Upper lobe of left lung (tissue), 6 donors: ENCODE measurements at regions not wholly inside any gene's neighbourhood (a gene's known extent, or its start where the extent isn't known, plus 50 kb on each side); places are given as distances from the start of the nearest gene placed in this dataset.

Experiments used
- ATAC-seq, 2 donors: fragments of 200-7000 bp; cut with Tn5 transposase; one replicate each; pipeline ENCODE4 v1.9.1; 2022; ENCODE audit warnings: mild to moderate bottlenecking in 2 of 2, moderate library complexity in 2 of 2; ENCODE audit not compliant: low FRiP score in 2 of 2
- DNase-seq, 2 donors: peaks; one replicate each; pipeline ENCODE4 v3.0.0-alpha.2; 2019 to 2020
- H3K27ac ChIP-seq, 4 donors: fragments of 200-600 bp; sonication (generic); one replicate each; pipeline ENCODE4 v1.5.1; 2016 to 2019
- H3K27me3 ChIP-seq, 4 donors: fragments of 200-600 bp; sonication (generic); one replicate each; pipeline ENCODE4 v1.5.1; 2017 to 2019
- H3K36me3 ChIP-seq, 4 donors: fragments of 200-600 bp; sonication (generic); one replicate each; pipeline ENCODE4 v1.5.1; 2016 to 2019
- H3K4me1 ChIP-seq, 4 donors: fragments of 200-600 bp; sonication (generic); one replicate each; pipeline ENCODE4 v1.5.1; 2018 to 2019
- H3K4me3 ChIP-seq, 4 donors: fragments of 200-600 bp; sonication (generic); one replicate each; pipeline ENCODE4 v1.5.1; 2017 to 2019; ENCODE audit warnings: mild to moderate bottlenecking in 2 of 4, moderate library complexity in 1 of 4
- H3K9me3 ChIP-seq, 4 donors: fragments of 200-600 bp; sonication (generic); one replicate each; pipeline ENCODE4 v1.5.1; 2018 to 2019
- EP300 ChIP-seq, 4 donors: sonication (generic); formaldehyde crosslinking; IDR thresholded peaks; one replicate each; pipeline ENCODE4 v1.5.1; 2017; ENCODE audit warnings: antibody characterized with exemption in 4 of 4, control low read depth in 2 of 4
- POLR2A ChIP-seq, 4 donors: fragments of 450-650 bp; IDR thresholded peaks; one replicate each; pipeline ENCODE4 v1.5.1; 2016 to 2017; ENCODE audit warnings: antibody characterized with exemption in 4 of 4, mild to moderate bottlenecking in 2 of 4
- POLR2AphosphoS5 ChIP-seq, 2 donors: sonication (generic); formaldehyde crosslinking; IDR thresholded peaks; one replicate each; pipeline ENCODE4 v1.5.1; 2017; ENCODE audit warnings: antibody characterized with exemption in 2 of 2
- WGBS, 2 donors: methylation state at CpG; one replicate each; pipeline ENCODE4 v1.1.5; 2017 to 2018; 5-methylcytosine and 5-hydroxymethylcytosine counted together
- TF ChIP-seq, protein P1 (sequence below), 6 experiments: fragments of 450-650 bp in 4 of 6; fragments of 200-600 bp in 2 of 6; sonication (generic) in 2 of 6; IDR thresholded peaks; one replicate each; pipeline ENCODE4 v1.5.1; 2016 to 2019; ENCODE audit warnings: antibody characterized with exemption in 6 of 6
- donor health status: DM: no; HTN: no; CAD: no; lungs with moderate emphysema.
- donor health status: DM: no; HTN: yes; CAD: no; lungs with severe emphysema.

GRCh38 chr15:36434177-36434576, 145.2 kb upstream of the CDIN1 start:
- H3K9me3 ChIP-seq, result no peaks in the 10 kb centered on the region

DNA sequence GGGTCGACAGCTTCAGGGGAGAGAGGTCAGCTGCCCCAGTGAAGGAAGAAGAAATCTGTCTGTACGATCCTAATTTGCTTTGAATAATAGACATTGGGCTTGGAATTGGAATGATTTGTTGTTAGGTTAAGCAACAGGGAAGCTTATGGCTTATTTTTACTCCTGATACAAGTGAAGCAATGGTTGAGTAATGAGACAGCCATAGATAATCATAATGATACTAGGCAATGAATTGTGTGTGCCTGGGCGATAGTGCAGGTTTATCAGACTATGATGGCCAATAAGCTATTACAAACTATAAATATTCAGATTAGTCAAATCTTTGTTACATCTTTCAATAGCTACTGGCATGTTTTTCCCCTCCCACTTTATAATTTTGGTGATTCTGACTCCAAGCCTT, 140.9 kb upstream of the CDIN1 start:
- Histone ChIP-seq H3K27ac (no peak overlapping the region), H3K4me3 (no peak overlapping the region), H3K27me3 (no peaks in the 10 kb centered on the region), H3K9me3 (no peaks in the 10 kb centered on the region), H3K4me1 (no peaks in the 10 kb centered on the region), H3K36me3 (no peaks in the 10 kb centered on the region)
- DNase-seq, result no peak
- ATAC-seq, result no peak
- WGBS, 2 donors, result 78 to 82% methylated on average over 3 of the region's 3 CpGs
- TF ChIP-seq EP300 (IDR thresholded peaks at IDR 0.05) (no peak), POLR2AphosphoS5 (IDR thresholded peaks at IDR 0.05) (no peak), POLR2A (IDR thresholded peaks at IDR 0.05) (no peak)
- TF ChIP-seq, protein P1, sequence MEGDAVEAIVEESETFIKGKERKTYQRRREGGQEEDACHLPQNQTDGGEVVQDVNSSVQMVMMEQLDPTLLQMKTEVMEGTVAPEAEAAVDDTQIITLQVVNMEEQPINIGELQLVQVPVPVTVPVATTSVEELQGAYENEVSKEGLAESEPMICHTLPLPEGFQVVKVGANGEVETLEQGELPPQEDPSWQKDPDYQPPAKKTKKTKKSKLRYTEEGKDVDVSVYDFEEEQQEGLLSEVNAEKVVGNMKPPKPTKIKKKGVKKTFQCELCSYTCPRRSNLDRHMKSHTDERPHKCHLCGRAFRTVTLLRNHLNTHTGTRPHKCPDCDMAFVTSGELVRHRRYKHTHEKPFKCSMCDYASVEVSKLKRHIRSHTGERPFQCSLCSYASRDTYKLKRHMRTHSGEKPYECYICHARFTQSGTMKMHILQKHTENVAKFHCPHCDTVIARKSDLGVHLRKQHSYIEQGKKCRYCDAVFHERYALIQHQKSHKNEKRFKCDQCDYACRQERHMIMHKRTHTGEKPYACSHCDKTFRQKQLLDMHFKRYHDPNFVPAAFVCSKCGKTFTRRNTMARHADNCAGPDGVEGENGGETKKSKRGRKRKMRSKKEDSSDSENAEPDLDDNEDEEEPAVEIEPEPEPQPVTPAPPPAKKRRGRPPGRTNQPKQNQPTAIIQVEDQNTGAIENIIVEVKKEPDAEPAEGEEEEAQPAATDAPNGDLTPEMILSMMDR (IDR thresholded peaks at IDR 0.05), result no peak

More at GRCh38 chr15:36434177-36434576, 145.2 kb upstream of the CDIN1 start:
- Histone ChIP-seq H3K4me1 (no peaks in the 10 kb centered on the region), H3K27me3 (no peaks in the 10 kb centered on the region), H3K4me3 (no peak overlapping the region), H3K36me3 (no peaks in the 10 kb centered on the region), H3K27ac (no peak overlapping the region)
- ATAC-seq (no peak), DNase-seq (no peak)
- TF ChIP-seq EP300 (IDR thresholded peaks at IDR 0.05) (no peak), POLR2A (IDR thresholded peaks at IDR 0.05) (no peak), POLR2AphosphoS5 (IDR thresholded peaks at IDR 0.05) (no peak)
- TF ChIP-seq, protein P1 (IDR thresholded peaks at IDR 0.05), result no peak

DNA sequence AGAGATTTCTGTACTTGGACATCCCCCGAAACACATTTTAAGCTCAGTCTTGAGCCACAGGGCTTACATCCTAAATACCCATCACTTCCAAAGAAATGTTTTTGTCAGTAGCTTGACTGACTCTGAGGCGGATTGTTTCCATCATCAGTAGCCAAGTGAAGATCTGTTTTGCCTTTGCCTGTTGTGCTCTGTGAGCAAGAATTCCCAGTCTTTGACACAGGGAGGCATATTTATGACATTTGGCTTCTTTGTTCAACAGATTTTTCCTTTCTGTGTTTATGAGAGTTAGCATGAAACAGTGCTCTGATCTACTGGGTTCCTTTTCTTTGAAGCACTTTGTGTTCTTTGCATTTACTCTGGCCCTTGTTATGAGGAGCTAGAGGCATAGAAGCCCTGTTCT, 132.1 kb upstream of the CDIN1 start:
- WGBS, 2 donors, result 82 to 86% methylated on average over 2 of the region's 2 CpGs
- ATAC-seq (no peak), DNase-seq (no peak)
- no peak overlapping the region for H3K27ac ChIP-seq
- no peaks in the 10 kb centered on the region for H3K27me3 ChIP-seq
- H3K4me1 ChIP-seq, result no peaks in the 10 kb centered on the region
- no peak overlapping the region for H3K4me3 ChIP-seq
- TF ChIP-seq POLR2A (IDR thresholded peaks at IDR 0.05), result no peak
- TF ChIP-seq EP300 (IDR thresholded peaks at IDR 0.05), result no peak
- no peak for TF ChIP-seq POLR2AphosphoS5 (IDR thresholded peaks at IDR 0.05)
- H3K9me3 ChIP-seq, result no peaks in the 10 kb centered on the region
- H3K36me3 ChIP-seq, result no peaks in the 10 kb centered on the region

GRCh38 chr15:36448418-36448817, 131.0 kb upstream of the CDIN1 start:
- Histone ChIP-seq H3K9me3 (no peaks in the 10 kb centered on the region), H3K4me3 (no peak overlapping the region), H3K36me3 (no peaks in the 10 kb centered on the region), H3K4me1 (no peaks in the 10 kb centered on the region), H3K27me3 (no peaks in the 10 kb centered on the region), H3K27ac (no peak overlapping the region)
- ATAC-seq (no peak), DNase-seq (no peak)
- TF ChIP-seq POLR2AphosphoS5 (IDR thresholded peaks at IDR 0.05) (no peak), EP300 (IDR thresholded peaks at IDR 0.05) (no peak), POLR2A (IDR thresholded peaks at IDR 0.05) (no peak)
- TF ChIP-seq, protein P1 (IDR thresholded peaks at IDR 0.05), result no peak

GRCh38 chr15:36449084-36449661, 130.3 kb upstream of the CDIN1 start:
- no peak for DNase-seq
- TF ChIP-seq POLR2AphosphoS5 (IDR thresholded peaks at IDR 0.05) (no peak), POLR2A (IDR thresholded peaks at IDR 0.05) (no peak), EP300 (IDR thresholded peaks at IDR 0.05) (no peak)
- TF ChIP-seq, protein P1 (IDR thresholded peaks at IDR 0.05), result no peak
- H3K36me3 ChIP-seq, result no peaks in the 10 kb centered on the region
- no peaks in the 10 kb centered on the region for H3K27me3 ChIP-seq
- no peak overlapping the region for H3K27ac ChIP-seq
- no peak for ATAC-seq
- 39 to 43% methylated on average over 5 of the region's 5 CpGs for whole genome bisulfite sequencing, 2 donors
- H3K4me1 ChIP-seq, result no peaks in the 10 kb centered on the region
- no peak overlapping the region for H3K4me3 ChIP-seq
- H3K9me3 ChIP-seq, result no peaks in the 10 kb centered on the region
